Activated CD8-positive, alpha-beta memory T cell treated with anti-CD3 and anti-CD28 coated beads, Interleukin-2, amount 50 U/mL, for 1 hour (primary cell): ENCODE measurements at regions not wholly inside any gene's neighbourhood (a gene's known extent, or its start where the extent isn't known, plus 50 kb on each side); places are given as distances from the start of the nearest gene placed in this dataset.

Experiments used
- DNase-seq: peaks from one replicate; pipeline ENCODE4 v3.0.0-alpha.2; 2020; ENCODE audit errors: extremely low read depth

GRCh38 chr2:2830576-2830975 lies 499.5 kb upstream of the MYT1L start:
- no peak for DNase-seq

- no peak for DNase-seq
Measured at GRCh38 chr2:2828774-2829368, 497.8 kb upstream of the MYT1L start.

- no peak for DNase-seq
Measured at GRCh38 chr2:2827761-2828221, 496.7 kb upstream of the MYT1L start.

GRCh38 chr2:2827046-2827636 lies 496.1 kb upstream of the MYT1L start:
- DNase-seq, result no peak

- no peak for DNase-seq
Measured at GRCh38 chr2:2826621-2827020, 495.5 kb upstream of the MYT1L start.

- no peak for DNase-seq
Measured at GRCh38 chr2:2826209-2826551, 495.1 kb upstream of the MYT1L start.

- DNase-seq, result no peak
Measured at GRCh38 chr2:2825516-2826208, 494.6 kb upstream of the MYT1L start.

- DNase-seq, result no peak
Measured at GRCh38 chr2:2825062-2825461, 494.0 kb upstream of the MYT1L start.

GRCh38 chr2:2824588-2824987 lies 493.5 kb upstream of the MYT1L start:
- DNase-seq, result no peak

GRCh38 chr2:2823061-2823753 lies 492.1 kb upstream of the MYT1L start:
- DNase-seq, result no peak

- no peak for DNase-seq
Measured at GRCh38 chr2:2822143-2822542, 491.1 kb upstream of the MYT1L start.

- no peak for DNase-seq
Measured at GRCh38 chr2:2812648-2813047, 481.6 kb upstream of the MYT1L start.

GRCh38 chr2:2812117-2812516 lies 481.0 kb upstream of the MYT1L start:
- no peak for DNase-seq

GRCh38 chr2:2810504-2810903 lies 479.4 kb upstream of the MYT1L start:
- DNase-seq, result no peak

GRCh38 chr2:2809771-2810170 lies 478.7 kb upstream of the MYT1L start:
- DNase-seq, result no peak

- no peak for DNase-seq
Measured at GRCh38 chr2:2808551-2809058, 477.5 kb upstream of the MYT1L start.

GRCh38 chr2:2806711-2807110 lies 475.6 kb upstream of the MYT1L start:
- no peak for DNase-seq

- no peak for DNase-seq
Measured at GRCh38 chr2:2805263-2805662, 474.2 kb upstream of the MYT1L start.

GRCh38 chr2:2804528-2804927 lies 473.5 kb upstream of the MYT1L start:
- no peak for DNase-seq

GRCh38 chr2:2801458-2801857 lies 470.4 kb upstream of the MYT1L start:
- DNase-seq, result no peak

- DNase-seq, result no peak
Measured at GRCh38 chr2:2800697-2801096, 469.6 kb upstream of the MYT1L start.

GRCh38 chr2:2800001-2800400 lies 468.9 kb upstream of the MYT1L start:
- no peak for DNase-seq
